ENCODE measurements at regions not wholly inside any gene's neighbourhood (a gene's known extent, or its start where the extent isn't known, plus 50 kb on each side); places are given as distances from the start of the nearest gene placed in this dataset.
"Not testable (repeated sequence)": the region's sequence is repeated elsewhere in the genome, so short reads cannot be mapped to it uniquely, and the experiment has no call there.

GRCh38 chr4:189087971-189088370, 852.7 kb upstream of the FRG1 start:
- no peak for DNase-seq (ENCODE audit: low read depth in 2 of 2)

- DNase-seq (ENCODE audit: low read depth in 2 of 2) = no peak
These were observed 851.9 kb upstream of the FRG1 start for GRCh38 chr4:189088780-189089179.

GRCh38 chr4:189090174-189090814, 850.4 kb upstream of the FRG1 start:
- no peak for DNase-seq (ENCODE audit: low read depth in 2 of 2)

- DNase-seq (ENCODE audit: low read depth in 2 of 2) = no peak
These were observed 848.1 kb upstream of the FRG1 start for GRCh38 chr4:189092581-189092980.

- DNase-seq (ENCODE audit: low read depth in 2 of 2) = no peak
These were observed 844.6 kb upstream of the FRG1 start for GRCh38 chr4:189096108-189096507.

GRCh38 chr4:189096717-189097116, 844.0 kb upstream of the FRG1 start:
- DNase-seq (ENCODE audit: low read depth in 2 of 2) = no peak

GRCh38 chr4:189098932-189099696, 841.6 kb upstream of the FRG1 start:
- DNase-seq (ENCODE audit: low read depth in 2 of 2) = no peak

- no peak for DNase-seq (ENCODE audit: low read depth in 2 of 2)
These were observed 827.2 kb upstream of the FRG1 start for GRCh38 chr4:189113389-189113888.

- DNase-seq (ENCODE audit: low read depth in 2 of 2) = no peak
These were observed 823.2 kb upstream of the FRG1 start for GRCh38 chr4:189117426-189117825.

GRCh38 chr4:189121336-189121735, 819.3 kb upstream of the FRG1 start:
- DNase-seq (ENCODE audit: low read depth in 2 of 2) = no peak

GRCh38 chr4:189124149-189124758, 816.4 kb upstream of the FRG1 start:
- no peak for DNase-seq (ENCODE audit: low read depth in 2 of 2)

GRCh38 chr4:189124791-189125190, 815.9 kb upstream of the FRG1 start:
- no peak for DNase-seq (ENCODE audit: low read depth in 2 of 2)

- no peak for DNase-seq (ENCODE audit: low read depth in 2 of 2)
These were observed 814.6 kb upstream of the FRG1 start for GRCh38 chr4:189126040-189126439.

- DNase-seq (ENCODE audit: low read depth in 2 of 2) = no peak
These were observed 812.3 kb upstream of the FRG1 start for GRCh38 chr4:189128341-189128740.

GRCh38 chr4:189129044-189129694, 811.5 kb upstream of the FRG1 start:
- DNase-seq (ENCODE audit: low read depth in 2 of 2) = no peak

GRCh38 chr4:189131118-189131517, 809.6 kb upstream of the FRG1 start:
- DNase-seq (ENCODE audit: low read depth in 2 of 2) = no peak

GRCh38 chr4:189136462-189136861, 804.2 kb upstream of the FRG1 start:
- DNase-seq (ENCODE audit: low read depth in 2 of 2) = no peak

GRCh38 chr4:189143263-189143952, 797.3 kb upstream of the FRG1 start:
- no peak for DNase-seq (ENCODE audit: low read depth in 2 of 2)

- no peak for DNase-seq (ENCODE audit: low read depth in 2 of 2)
These were observed 793.4 kb upstream of the FRG1 start for GRCh38 chr4:189147005-189147929.

- not testable (repeated sequence) for DNase-seq (ENCODE audit: low read depth in 2 of 2)
These were observed 785.6 kb upstream of the FRG1 start for GRCh38 chr4:189155083-189155482.

Measured in stimulated activated CD4-positive, alpha-beta T cell treated with anti-CD3 and anti-CD28 coated beads, Interleukin-15, amount 100 ng/mL, for 48 hours (primary cell).